Endothelial cell of umbilical vein (primary cell): ENCODE measurements at regions not wholly inside any gene's neighbourhood (a gene's known extent, or its start where the extent isn't known, plus 50 kb on each side); places are given as distances from the start of the nearest gene placed in this dataset.

Experiments
- BruUV-seq: library from RNA; stranded (reverse); fragments of 400-500 nt; replicated peaks from 2 replicates; lab custom pipeline; 2021; lab: Mats Ljungman, UMichigan
- CTCF ChIA-PET: fragments of 300-600, 350-600 bp; sonication (Branson Sonifier 250); formaldehyde crosslinking; loops from one replicate; lab custom pipeline; 2021; ENCODE audit warnings: antibody characterized with exemption, inconsistent platforms; lab: Charles Lee
- POLR2A ChIA-PET: fragments of 300-600, 350-600 bp; sonication (Branson Sonifier 250); formaldehyde crosslinking; loops from one replicate; lab custom pipeline; 2021; ENCODE audit warnings: antibody characterized with exemption, inconsistent platforms; lab: Charles Lee
- DNase-seq: peaks from one replicate; pipeline ENCODE4 v3.0.0-alpha.2; 2011; ENCODE audit warnings: low read depth, low spot score
- FAIRE-seq: peaks from 2 replicates; lab custom pipeline; 2011; peaks lifted over from hg19 to GRCh38; lab: Jason Lieb, UNC
- H2AFZ ChIP-seq: 2 replicates; pipeline ENCODE4 v1.6.0; 2012; ENCODE audit warnings: low read depth, low read length, control low read depth, inconsistent platforms
- H3K27ac ChIP-seq: 2 replicates; pipeline ENCODE4 v1.5.1; 2011; ENCODE audit warnings: low read depth, mild to moderate bottlenecking, control low read depth, low read length, moderate library complexity; ENCODE audit not compliant: insufficient read depth
- H3K27me3 ChIP-seq, 2 experiments: 2 replicates each; pipeline versions ENCODE4 v1.6.0 to v1.6.1; 2011; ENCODE audit warnings: low read length in 2 of 2, mixed read lengths in 1 of 2; ENCODE audit not compliant: control insufficient read depth in 2 of 2, insufficient read depth in 2 of 2
- H3K36me3 ChIP-seq, 2 experiments: 2 replicates in 1 of 2; 3 replicates in 1 of 2; pipeline ENCODE4 v1.5.1; 2011; ENCODE audit warnings: low read length in 2 of 2, mild to moderate bottlenecking in 1 of 2, moderate library complexity in 1 of 2; ENCODE audit not compliant: control insufficient read depth in 2 of 2, insufficient read depth in 2 of 2; ENCODE audit errors: extremely low read depth in 1 of 2
- H3K4me1 ChIP-seq: 3 replicates; pipeline ENCODE4 v1.5.1; 2011; ENCODE audit warnings: mild to moderate bottlenecking, low read length; ENCODE audit not compliant: control insufficient read depth, insufficient read depth; ENCODE audit errors: extremely low read depth
- H3K4me2 ChIP-seq: 2 replicates; pipeline ENCODE4 v1.6.1; 2011; ENCODE audit warnings: low read length, control low read depth, mixed read lengths; ENCODE audit not compliant: insufficient read depth
- H3K4me3 ChIP-seq, 3 experiments: fragments of 200-600 bp in 1 of 3; sonication (generic), shearing (Covaris generic) in 1 of 3; replicated peaks in 1 of 3; 2 replicates each; pipeline ENCODE4 v1.5.1; 2011 to 2016; ENCODE audit warnings: control low read depth in 3 of 3, low read length in 3 of 3, mild to moderate bottlenecking in 2 of 3, inconsistent platforms in 1 of 3, low read depth in 1 of 3, moderate library complexity in 1 of 3; ENCODE audit not compliant: insufficient read depth in 1 of 3
- H3K79me2 ChIP-seq: 2 replicates; pipeline ENCODE4 v1.6.0; 2012; ENCODE audit warnings: low read length, inconsistent platforms; ENCODE audit not compliant: control insufficient read depth, insufficient read depth
- H3K9ac ChIP-seq: replicated peaks from 2 replicates; pipeline ENCODE3; 2011; ENCODE audit warnings: low read length, control low read depth; ENCODE audit not compliant: insufficient read depth; ENCODE audit errors: extremely low read depth
- H3K9me1 ChIP-seq: replicated peaks from 3 replicates; pipeline ENCODE4 v1.6.0; 2011; ENCODE audit warnings: mild to moderate bottlenecking, low read length; ENCODE audit not compliant: control insufficient read depth, insufficient read depth; ENCODE audit errors: extremely low read depth
- H3K9me3 ChIP-seq: replicated peaks from 2 replicates; pipeline ENCODE4 v1.5.1; 2012; ENCODE audit warnings: low read length, inconsistent platforms; ENCODE audit not compliant: control insufficient read depth, insufficient read depth
- H4K20me1 ChIP-seq: replicated peaks from 2 replicates; pipeline ENCODE3; 2011; ENCODE audit warnings: mild to moderate bottlenecking, low read length; ENCODE audit not compliant: control insufficient read depth, insufficient read depth; ENCODE audit errors: extremely low read depth
- CTCF ChIP-seq, 2 donors: IDR thresholded peaks; 1 replicate in 1 of 2; 2 replicates in 1 of 2; pipeline ENCODE4 v1.5.1; 2011; ENCODE audit warnings: low read length in 2 of 2, mild to moderate bottlenecking in 2 of 2, moderate library complexity in 2 of 2, control low read depth in 1 of 2, inconsistent platforms in 1 of 2, low read depth in 1 of 2; ENCODE audit not compliant: insufficient read depth in 1 of 2; ENCODE audit errors: extremely low read depth in 1 of 2
- EZH2 ChIP-seq: IDR thresholded peaks from 2 replicates; pipeline ENCODE4 v1.6.1; 2012; ENCODE audit warnings: borderline replicate concordance, low read depth, mild to moderate bottlenecking, moderate library complexity, low read length, inconsistent platforms; ENCODE audit not compliant: severe bottlenecking
- FOS ChIP-seq: IDR thresholded peaks from 2 replicates; pipeline ENCODE4 v1.6.1; 2011; ENCODE audit warnings: mild to moderate bottlenecking, low read length, moderate library complexity, borderline replicate concordance; ENCODE audit not compliant: insufficient read depth
- GATA2 ChIP-seq: IDR thresholded peaks from 2 replicates; pipeline ENCODE4 v1.7.0; 2011; ENCODE audit warnings: low read depth, mild to moderate bottlenecking, moderate library complexity, mixed read lengths, low read length; ENCODE audit not compliant: insufficient read length, insufficient read depth
- JUN ChIP-seq: IDR thresholded peaks from 2 replicates; pipeline ENCODE4 v1.6.1; 2011; ENCODE audit warnings: borderline replicate concordance, low read depth; ENCODE audit not compliant: insufficient read length, insufficient read depth
- MAX ChIP-seq: IDR thresholded peaks from 2 replicates; pipeline ENCODE4 v1.6.1; 2011; ENCODE audit not compliant: insufficient read depth, insufficient read length
- MYC ChIP-seq: IDR thresholded peaks from one replicate; pipeline ENCODE4 v1.6.1; 2011; ENCODE audit warnings: mild to moderate bottlenecking, low read depth, low read length
- POLR2A ChIP-seq: IDR thresholded peaks from 2 replicates; pipeline ENCODE4 v1.6.1; 2012; ENCODE audit warnings: low read depth, mild to moderate bottlenecking, control low read depth, low read length
- POLR2AphosphoS5 ChIP-seq: IDR thresholded peaks from 2 replicates; pipeline ENCODE4 v1.6.1; 2012; ENCODE audit warnings: low read depth, mild to moderate bottlenecking, control low read depth, low read length, moderate library complexity; ENCODE audit not compliant: insufficient read depth
- dilution Hi-C: fragments of 300-500 bp; cut with MboI; formaldehyde crosslinking; loops from one replicate; pipeline ENCODE4 v1.15.0; 2019; ENCODE audit warnings: low sequenced_read_pairs; ENCODE audit not compliant: extremely low pct_ligation_motif_present
- intact Hi-C: fragments of 100-400 bp; cut with micrococcal nuclease; formaldehyde crosslinking; loops from one replicate; pipeline ENCODE4 v1.10.0; 2022

- dilution Hi-C loops (no loop called here), intact Hi-C loops (no loop called here)
- Histone ChIP-seq H3K27ac (no peak overlapping the region), H3K9me1 (no peaks in the 10 kb centered on the region), H3K27me3 (no peaks in the 10 kb centered on the region), H3K9me3 (no peaks in the 10 kb centered on the region), H4K20me1 (no peaks in the 10 kb centered on the region), H3K79me2 (no peaks in the 10 kb centered on the region), H3K4me3 (no peak overlapping the region), H3K36me3 (no peaks in the 10 kb centered on the region), H2AFZ (no peak overlapping the region), H3K9ac (no peak overlapping the region), H3K4me1 (no peaks in the 10 kb centered on the region), H3K4me2 (no peak overlapping the region)
- BruUV-seq = no TSS peak
- DNase-seq (no peak), FAIRE-seq (no peak)
- ChIA-PET POLR2A (no interaction called here), CTCF (no interaction called here)
- TF ChIP-seq JUN (no peak), MYC (no peak), EZH2 (no peak), GATA2 (no peak), MAX (no peak), POLR2AphosphoS5 (no peak), POLR2A (no peak), FOS (no peak)
Observed at GRCh38 chr16:54430491-54431030, 144.0 kb upstream of the IRX3 start.

GRCh38 chr16:54429029-54429428 lies 142.4 kb upstream of the IRX3 start:
- Histone ChIP-seq H3K27ac (no peak overlapping the region), H3K9me3 (no peaks in the 10 kb centered on the region), H3K4me2 (no peak overlapping the region), H3K27me3 (no peaks in the 10 kb centered on the region), H3K36me3 (no peaks in the 10 kb centered on the region), H4K20me1 (no peaks in the 10 kb centered on the region), H2AFZ (no peak overlapping the region), H3K9ac (no peak overlapping the region), H3K4me3 (no peak overlapping the region), H3K4me1 (no peaks in the 10 kb centered on the region), H3K9me1 (no peaks in the 10 kb centered on the region), H3K79me2 (no peaks in the 10 kb centered on the region)
- DNase-seq (no peak), FAIRE-seq (no peak)
- POLR2A ChIA-PET = no interaction called here
- TF ChIP-seq GATA2 (no peak), EZH2 (no peak), CTCF (IDR thresholded peaks at IDR 0.05; ENCODE audit: extremely low read depth in 1 of 2, insufficient read depth in 1 of 2, low read depth in 1 of 2, low read length in 2 of 2) (no peak), MYC (no peak), FOS (no peak), JUN (no peak), MAX (no peak), POLR2AphosphoS5 (no peak)
- intact Hi-C loops = no loop called here
- no TSS peak for BruUV-seq
- dilution Hi-C loops = no loop called here
- CTCF ChIA-PET = interaction anchor here (0.6 kb wide), 1 partner anchor 19 kb away, joined by 3 read pairs; no protein-coding TSS in a partner anchor
